Astrocyte (in vitro differentiated cells and primary cell): ENCODE measurements at regions not wholly inside any gene's neighbourhood (a gene's known extent, or its start where the extent isn't known, plus 50 kb on each side); places are given as distances from the start of the nearest gene placed in this dataset.

Experiments
- DNase-seq: peaks from one replicate; pipeline ENCODE4 v3.0.0-alpha.2; 2010; ENCODE audit warnings: low read depth
- FAIRE-seq: peaks from 2 replicates; lab custom pipeline; 2011; peaks lifted over from hg19 to GRCh38; lab: Jason Lieb, UNC
- H2AFZ ChIP-seq: 2 replicates; pipeline ENCODE4 v1.6.0; 2012; ENCODE audit warnings: low read depth, low read length, inconsistent platforms
- H3K27ac ChIP-seq: 2 replicates; pipeline ENCODE4 v1.5.1; 2011; ENCODE audit warnings: low read depth, low read length, inconsistent platforms
- H3K27me3 ChIP-seq: 2 replicates; pipeline ENCODE4 v1.6.0; 2011; ENCODE audit warnings: low read length, inconsistent platforms; ENCODE audit not compliant: insufficient read depth
- H3K36me3 ChIP-seq: 2 replicates; pipeline ENCODE4 v1.5.1; 2011; ENCODE audit warnings: low read length, inconsistent platforms; ENCODE audit not compliant: insufficient read depth
- H3K4me1 ChIP-seq: 2 replicates; pipeline ENCODE4 v1.5.1; 2011; ENCODE audit warnings: low read length, inconsistent platforms; ENCODE audit not compliant: insufficient read depth
- H3K4me2 ChIP-seq: 2 replicates; pipeline ENCODE4 v1.6.0; 2012; ENCODE audit warnings: low read length, inconsistent platforms
- H3K4me3 ChIP-seq: 2 replicates; pipeline ENCODE4 v1.5.1; 2011; ENCODE audit warnings: low read depth, mild to moderate bottlenecking, low read length, inconsistent platforms; ENCODE audit not compliant: insufficient read depth
- H3K79me2 ChIP-seq: 2 replicates; pipeline ENCODE4 v1.6.0; 2012; ENCODE audit warnings: mild to moderate bottlenecking, low read length, inconsistent platforms; ENCODE audit not compliant: insufficient read depth
- H3K9ac ChIP-seq: 2 replicates; pipeline ENCODE4 v1.6.0; 2012; ENCODE audit warnings: mild to moderate bottlenecking, low read length, inconsistent platforms
- H3K9me3 ChIP-seq: 2 replicates; pipeline ENCODE4 v1.5.1; 2012; ENCODE audit warnings: low read depth, mild to moderate bottlenecking, low read length, inconsistent platforms; ENCODE audit not compliant: insufficient read depth
- H4K20me1 ChIP-seq: 2 replicates; pipeline ENCODE4 v1.6.0; 2012; ENCODE audit warnings: low read length, inconsistent platforms; ENCODE audit not compliant: insufficient read depth
- H3K27ac Mint-ChIP-seq: one replicate; pipeline ENCODE4 v1.8.0; 2021; ENCODE audit warnings: mild to moderate bottlenecking, mixed read lengths; ENCODE audit not compliant: unreplicated experiment
- H3K27me3 Mint-ChIP-seq: one replicate; pipeline ENCODE4 v1.8.0; 2021; ENCODE audit warnings: low read depth, mixed read lengths; ENCODE audit not compliant: unreplicated experiment
- H3K36me3 Mint-ChIP-seq: one replicate; pipeline ENCODE4 v1.8.0; 2021; ENCODE audit warnings: low read depth, mixed read lengths; ENCODE audit not compliant: unreplicated experiment
- H3K4me1 Mint-ChIP-seq: one replicate; pipeline ENCODE4 v1.8.0; 2021; ENCODE audit warnings: low read depth, mixed read lengths; ENCODE audit not compliant: unreplicated experiment
- H3K4me3 Mint-ChIP-seq: one replicate; pipeline ENCODE4 v1.8.0; 2021; ENCODE audit warnings: mild to moderate bottlenecking, moderate library complexity, mixed read lengths; ENCODE audit not compliant: unreplicated experiment
- H3K9me3 Mint-ChIP-seq: one replicate; pipeline ENCODE4 v1.8.0; 2021; ENCODE audit warnings: mild to moderate bottlenecking, mixed read lengths; ENCODE audit not compliant: unreplicated experiment
- CTCF ChIP-seq: IDR thresholded peaks from 2 replicates; pipeline ENCODE4 v1.5.1; 2011; ENCODE audit warnings: low read depth, mild to moderate bottlenecking, inconsistent platforms, low read length, moderate library complexity; ENCODE audit not compliant: insufficient read depth
- EZH2 ChIP-seq: IDR thresholded peaks from 2 replicates; pipeline ENCODE4 v1.6.1; 2012; ENCODE audit warnings: mild to moderate bottlenecking, low read length, inconsistent platforms; ENCODE audit not compliant: insufficient read depth

- no peak overlapping the region for H3K27ac Mint-ChIP-seq
- FAIRE-seq = no peak
- Histone ChIP-seq H3K36me3 (no peaks in the 10 kb centered on the region), H3K4me3 (no peak overlapping the region), H4K20me1 (no peaks in the 10 kb centered on the region), H2AFZ (no peak overlapping the region), H3K27ac (no peak overlapping the region), H3K27me3 (no peaks in the 10 kb centered on the region), H3K9ac (no peak overlapping the region), H3K4me2 (no peak overlapping the region), H3K4me1 (no peaks in the 10 kb centered on the region), H3K79me2 (no peaks in the 10 kb centered on the region), H3K9me3 (no peaks in the 10 kb centered on the region)
- H3K4me3 Mint-ChIP-seq = no peak overlapping the region
- no peaks in the 10 kb centered on the region for H3K36me3 Mint-ChIP-seq
- TF ChIP-seq CTCF (no peak), EZH2 (no peak)
- H3K9me3 Mint-ChIP-seq = peaks cover 7% of the 10 kb centered on the region
- H3K4me1 Mint-ChIP-seq = no peaks in the 10 kb centered on the region
- no peak for DNase-seq
- H3K27me3 Mint-ChIP-seq = peaks cover 4% of the 10 kb centered on the region
Measured at GRCh38 chr2:8061219-8061618, 620.6 kb upstream of the ID2 start.

DNA sequence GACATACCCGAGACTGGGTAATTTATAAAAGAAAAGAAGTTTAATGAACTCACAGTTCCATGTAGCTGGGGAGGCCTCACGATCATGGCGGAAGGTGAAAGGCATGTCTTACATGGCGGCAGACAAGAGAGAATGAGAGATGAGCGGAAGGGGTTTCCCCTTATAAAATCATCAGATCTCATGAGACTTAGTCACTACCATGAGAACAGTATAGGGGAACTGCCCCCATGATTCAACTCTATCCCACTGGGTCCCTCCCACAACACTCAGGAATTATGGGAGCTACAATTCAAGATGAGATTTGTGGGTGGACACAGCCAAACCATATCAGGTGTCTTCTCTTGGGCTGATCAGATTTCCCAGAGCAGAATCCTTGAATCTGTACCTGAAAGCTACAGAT lies 617.3 kb upstream of the ID2 start:
- H3K27ac Mint-ChIP-seq = no peak overlapping the region
- H3K4me3 ChIP-seq = no peak overlapping the region
- no peaks in the 10 kb centered on the region for H3K79me2 ChIP-seq
- H3K4me1 ChIP-seq = no peaks in the 10 kb centered on the region
- no peak overlapping the region for H3K9ac ChIP-seq
- H2AFZ ChIP-seq = no peak overlapping the region
- H3K4me1 Mint-ChIP-seq = no peaks in the 10 kb centered on the region
- H4K20me1 ChIP-seq = no peaks in the 10 kb centered on the region
- H3K36me3 ChIP-seq = no peaks in the 10 kb centered on the region
- peaks cover 4% of the 10 kb centered on the region for H3K27me3 Mint-ChIP-seq
- H3K9me3 ChIP-seq = no peaks in the 10 kb centered on the region
- no peak overlapping the region for H3K27ac ChIP-seq
- H3K4me2 ChIP-seq = no peak overlapping the region
- H3K27me3 ChIP-seq = no peaks in the 10 kb centered on the region
- no peak overlapping the region for H3K4me3 Mint-ChIP-seq
- H3K36me3 Mint-ChIP-seq = no peaks in the 10 kb centered on the region
- no peak for DNase-seq
- TF ChIP-seq EZH2 (no peak), CTCF (no peak)
- peaks cover 7% of the 10 kb centered on the region for H3K9me3 Mint-ChIP-seq
- no peak for FAIRE-seq

DNA sequence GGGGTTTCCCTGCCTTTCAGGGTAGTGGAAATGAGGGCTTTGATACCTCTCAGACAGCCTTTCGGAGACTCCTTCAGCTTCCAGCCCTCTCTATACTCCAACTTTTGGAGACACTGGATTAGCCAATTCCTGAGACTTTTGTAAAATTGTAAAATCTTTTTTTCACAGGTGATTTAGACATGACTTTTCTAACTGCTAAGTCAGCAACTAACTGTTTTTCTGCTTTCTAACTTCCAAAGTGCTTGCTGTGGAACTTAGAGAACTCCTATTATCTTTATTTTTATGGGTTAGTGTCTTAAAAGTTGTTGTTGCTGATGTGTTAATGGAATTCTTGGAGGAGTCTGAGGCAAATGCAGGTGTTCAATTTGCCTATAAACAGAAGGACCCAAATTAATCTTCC lies 616.7 kb upstream of the ID2 start:
- Histone ChIP-seq H3K27ac (no peak overlapping the region), H3K9me3 (no peaks in the 10 kb centered on the region), H2AFZ (no peak overlapping the region), H3K4me1 (no peaks in the 10 kb centered on the region), H3K4me2 (no peak overlapping the region), H3K27me3 (no peaks in the 10 kb centered on the region), H3K9ac (no peak overlapping the region), H3K4me3 (no peak overlapping the region), H3K79me2 (no peaks in the 10 kb centered on the region), H4K20me1 (no peaks in the 10 kb centered on the region), H3K36me3 (no peaks in the 10 kb centered on the region)
- Mint-ChIP-seq H3K27ac (no peak overlapping the region), H3K36me3 (no peaks in the 10 kb centered on the region), H3K27me3 (peaks cover 4% of the 10 kb centered on the region), H3K9me3 (peaks cover 7% of the 10 kb centered on the region), H3K4me1 (no peaks in the 10 kb centered on the region), H3K4me3 (no peak overlapping the region)
- TF ChIP-seq CTCF (no peak), EZH2 (no peak)
- FAIRE-seq (no peak), DNase-seq (no peak)
